ENCODE measurements at regions not wholly inside any gene's neighbourhood (a gene's known extent, or its start where the extent isn't known, plus 50 kb on each side); places are given as distances from the start of the nearest gene placed in this dataset.
A peak's percentile ranks its signal among the peaks of the same experiment; 100 is the strongest.

GRCh38 chr13:50613356-50613831 is 230.1 kb downstream of the DLEU7 start:
- FAIRE-seq (no peak), DNase-seq (ENCODE audit: low read depth) (no peak)
- Histone ChIP-seq H3K4me3 (ENCODE audit: low read depth, low read length) (no peak overlapping the region), H3K36me3 (ENCODE audit: control insufficient read depth, insufficient read depth, low read length) (no peaks in the 10 kb centered on the region), H3K27me3 (ENCODE audit: control insufficient read depth, insufficient read depth, low read length) (no peaks in the 10 kb centered on the region)
- TF ChIP-seq CTCF (IDR thresholded peaks at IDR 0.05; ENCODE audit: insufficient read depth, low read length, severe bottlenecking) = no peak

- Histone ChIP-seq H3K27me3 (ENCODE audit: control insufficient read depth, insufficient read depth, low read length) (no peaks in the 10 kb centered on the region), H3K4me3 (ENCODE audit: low read depth, low read length) (no peak overlapping the region), H3K36me3 (ENCODE audit: control insufficient read depth, insufficient read depth, low read length) (no peaks in the 10 kb centered on the region)
- no peak for TF ChIP-seq CTCF (IDR thresholded peaks at IDR 0.05; ENCODE audit: insufficient read depth, low read length, severe bottlenecking)
- FAIRE-seq = no peak
- DNase-seq (ENCODE audit: low read depth) = no peak
Observed at GRCh38 chr13:50615234-50615633, 228.3 kb downstream of the DLEU7 start.

- no peaks in the 10 kb centered on the region for H3K36me3 ChIP-seq (ENCODE audit: control insufficient read depth, insufficient read depth, low read length)
- no peak overlapping the region for H3K4me3 ChIP-seq (ENCODE audit: low read depth, low read length)
- DNase-seq (ENCODE audit: low read depth) (peak; percentile 17), FAIRE-seq (no peak)
- H3K27me3 ChIP-seq (ENCODE audit: control insufficient read depth, insufficient read depth, low read length) = no peaks in the 10 kb centered on the region
- no peak for TF ChIP-seq CTCF (IDR thresholded peaks at IDR 0.05; ENCODE audit: insufficient read depth, low read length, severe bottlenecking)
Observed at GRCh38 chr13:50616101-50616500, 227.4 kb downstream of the DLEU7 start.

- H3K27me3 ChIP-seq (ENCODE audit: control insufficient read depth, insufficient read depth, low read length) = no peaks in the 10 kb centered on the region
- no peak for FAIRE-seq
Observed at GRCh38 chr13:50617134-50617721, 226.3 kb downstream of the DLEU7 start.

DNA sequence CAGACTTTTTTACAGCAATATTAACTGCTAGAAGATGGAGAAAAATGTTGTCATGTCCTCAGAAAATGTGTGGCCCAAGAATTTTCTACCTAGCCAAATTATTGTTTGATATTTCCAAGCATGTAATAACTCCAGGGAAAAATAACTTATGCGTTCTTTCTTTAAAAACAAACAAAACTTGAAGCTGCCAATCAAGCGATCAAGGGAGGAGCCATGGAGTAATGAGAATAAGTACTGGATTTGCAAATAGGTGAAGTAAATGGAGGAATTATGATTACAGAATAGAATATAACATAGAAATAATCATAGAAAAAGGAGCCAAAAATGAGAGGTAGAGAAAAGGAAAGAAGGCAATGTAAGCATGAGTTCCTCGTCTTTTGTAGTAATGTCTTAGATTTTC is 225.3 kb downstream of the DLEU7 start:
- Histone ChIP-seq H3K4me3 (ENCODE audit: low read depth, low read length) (no peak overlapping the region), H3K27me3 (ENCODE audit: control insufficient read depth, insufficient read depth, low read length) (no peaks in the 10 kb centered on the region), H3K36me3 (ENCODE audit: control insufficient read depth, insufficient read depth, low read length) (no peaks in the 10 kb centered on the region)
- TF ChIP-seq CTCF (IDR thresholded peaks at IDR 0.05; ENCODE audit: insufficient read depth, low read length, severe bottlenecking) = no peak
- FAIRE-seq (no peak), DNase-seq (ENCODE audit: low read depth) (no peak)

More at GRCh38 chr13:50617134-50617721, 226.3 kb downstream of the DLEU7 start:
- DNase-seq (ENCODE audit: low read depth) = peak; percentile 39
- no peak for TF ChIP-seq CTCF (IDR thresholded peaks at IDR 0.05; ENCODE audit: insufficient read depth, low read length, severe bottlenecking)
- Histone ChIP-seq H3K36me3 (ENCODE audit: control insufficient read depth, insufficient read depth, low read length) (no peaks in the 10 kb centered on the region), H3K4me3 (ENCODE audit: low read depth, low read length) (no peak overlapping the region)

- no peaks in the 10 kb centered on the region for H3K27me3 ChIP-seq (ENCODE audit: control insufficient read depth, insufficient read depth, low read length)
- TF ChIP-seq CTCF (IDR thresholded peaks at IDR 0.05; ENCODE audit: insufficient read depth, low read length, severe bottlenecking) = no peak
- no peak for FAIRE-seq
- no peaks in the 10 kb centered on the region for H3K36me3 ChIP-seq (ENCODE audit: control insufficient read depth, insufficient read depth, low read length)
- peak; percentile 20 for DNase-seq (ENCODE audit: low read depth)
- H3K4me3 ChIP-seq (ENCODE audit: low read depth, low read length) = no peak overlapping the region
Observed at GRCh38 chr13:50626101-50626547, 217.4 kb downstream of the DLEU7 start.

All from bronchial epithelial cell (primary cell).